H9 (cell line): ENCODE measurements at regions not wholly inside any gene's neighbourhood (a gene's known extent, or its start where the extent isn't known, plus 50 kb on each side); places are given as distances from the start of the nearest gene placed in this dataset.

Source experiments
- DNase-seq: peaks from one replicate; pipeline ENCODE4 v3.0.0-alpha.2; 2017
- H2AFZ ChIP-seq: one replicate; pipeline ENCODE4 v1.6.1; 2013; ENCODE audit warnings: mild to moderate bottlenecking, low read length, control low read depth, moderate library complexity
- H2AK5ac ChIP-seq: 2 replicates; pipeline ENCODE4 v1.6.1; 2013; ENCODE audit warnings: low read length, control low read depth, mixed read lengths; ENCODE audit not compliant: insufficient read length
- H2BK120ac ChIP-seq: one replicate; pipeline ENCODE4 v1.6.1; 2013; ENCODE audit warnings: low read depth, mild to moderate bottlenecking, low read length, control low read depth, inconsistent platforms; ENCODE audit not compliant: poor library complexity, severe bottlenecking
- H2BK12ac ChIP-seq: 2 replicates; pipeline ENCODE4 v1.6.1; 2013; ENCODE audit warnings: low read length, control low read depth, mixed read lengths, low read depth; ENCODE audit not compliant: insufficient read length
- H2BK15ac ChIP-seq: 2 replicates; pipeline ENCODE4 v1.6.1; 2013; ENCODE audit warnings: low read depth, low read length, control low read depth
- H2BK20ac ChIP-seq: one replicate; pipeline ENCODE4 v1.6.1; 2013; ENCODE audit warnings: low read depth, mild to moderate bottlenecking, low read length, control low read depth, inconsistent platforms; ENCODE audit not compliant: poor library complexity, severe bottlenecking
- H2BK5ac ChIP-seq: 2 replicates; pipeline ENCODE4 v1.6.1; 2013; ENCODE audit warnings: low read length, control low read depth, mixed read lengths; ENCODE audit not compliant: insufficient read length
- H3K14ac ChIP-seq: 2 replicates; pipeline ENCODE4 v1.6.1; 2013; ENCODE audit warnings: low read length, control low read depth; ENCODE audit not compliant: insufficient read depth
- H3K18ac ChIP-seq: 2 replicates; pipeline ENCODE4 v1.6.1; 2013; ENCODE audit warnings: low read depth, mild to moderate bottlenecking, mixed read lengths, low read length, control low read depth; ENCODE audit not compliant: insufficient read length
- H3K23ac ChIP-seq: 2 replicates; pipeline ENCODE4 v1.6.1; 2013; ENCODE audit warnings: low read length, control low read depth, mixed read lengths, low read depth; ENCODE audit not compliant: insufficient read length
- H3K23me2 ChIP-seq: 2 replicates; pipeline ENCODE4 v1.6.1; 2013; ENCODE audit warnings: low read depth, mild to moderate bottlenecking, mixed read lengths, low read length, control low read depth; ENCODE audit not compliant: insufficient read length, poor library complexity, severe bottlenecking
- H3K27ac ChIP-seq: 2 replicates; pipeline ENCODE4 v1.5.1; 2013; ENCODE audit warnings: low read length, control low read depth, mixed read lengths, low read depth; ENCODE audit not compliant: insufficient read length
- H3K27me3 ChIP-seq: 2 replicates; pipeline ENCODE4 v1.6.1; 2013; ENCODE audit warnings: low read length, control low read depth, inconsistent platforms; ENCODE audit not compliant: insufficient read depth
- H3K4ac ChIP-seq: 2 replicates; pipeline ENCODE4 v1.6.1; 2013; ENCODE audit warnings: low read depth, mild to moderate bottlenecking, control low read depth, inconsistent platforms, low read length, moderate library complexity
- H3K4me1 ChIP-seq: 2 replicates; pipeline ENCODE4 v1.6.1; 2013; ENCODE audit warnings: low read length, control low read depth, inconsistent platforms; ENCODE audit not compliant: insufficient read depth
- H3K4me2 ChIP-seq: 2 replicates; pipeline ENCODE4 v1.6.1; 2013; ENCODE audit warnings: low read length, control low read depth, mixed read lengths; ENCODE audit not compliant: insufficient read length, insufficient read depth
- H3K56ac ChIP-seq: 2 replicates; pipeline ENCODE4 v1.6.1; 2013; ENCODE audit warnings: low read depth, mild to moderate bottlenecking, mixed read lengths, low read length, control low read depth; ENCODE audit not compliant: insufficient read length
- H3K79me1 ChIP-seq: 2 replicates; pipeline ENCODE4 v1.6.1; 2013; ENCODE audit warnings: low read depth, mild to moderate bottlenecking, moderate library complexity, low read length, control low read depth, inconsistent platforms; ENCODE audit not compliant: insufficient read depth, poor library complexity, severe bottlenecking
- H3K79me2 ChIP-seq: 2 replicates; pipeline ENCODE4 v1.6.1; 2013; ENCODE audit warnings: low read length, control low read depth, inconsistent platforms; ENCODE audit not compliant: insufficient read depth
- H3K9ac ChIP-seq: 2 replicates; pipeline ENCODE4 v1.6.1; 2013; ENCODE audit warnings: low read length, control low read depth, mixed read lengths; ENCODE audit not compliant: insufficient read length; ENCODE audit errors: extremely low read depth
- H3K9me3 ChIP-seq: one replicate; pipeline ENCODE4 v1.6.1; 2013; ENCODE audit warnings: low read depth, low read length, inconsistent platforms; ENCODE audit not compliant: control insufficient read depth
- H3T11ph ChIP-seq: one replicate; pipeline ENCODE4 v1.6.1; 2013; ENCODE audit warnings: mild to moderate bottlenecking, low read length, control low read depth, inconsistent platforms
- H4K20me1 ChIP-seq: one replicate; pipeline ENCODE4 v1.6.1; 2013; ENCODE audit not compliant: control insufficient read depth, insufficient read length, insufficient read depth
- H4K5ac ChIP-seq: 2 replicates; pipeline ENCODE4 v1.6.1; 2013; ENCODE audit warnings: low read depth, mild to moderate bottlenecking, mixed read lengths, low read length, control low read depth; ENCODE audit not compliant: insufficient read length
- H4K8ac ChIP-seq: replicated peaks from 2 replicates; pipeline ENCODE4 v1.6.1; 2013; ENCODE audit warnings: low read length, control low read depth, mixed read lengths, low read depth; ENCODE audit not compliant: insufficient read length
- H4K91ac ChIP-seq: 2 replicates; pipeline ENCODE4 v1.6.1; 2013; ENCODE audit warnings: low read depth, mild to moderate bottlenecking, moderate library complexity, mixed read lengths, low read length, control low read depth; ENCODE audit not compliant: insufficient read length
- H3K27ac Mint-ChIP-seq, 3 experiments: 2 replicates in 2 of 3; 3 replicates in 1 of 3; pipeline ENCODE4 v1.8.0; 2020 to 2021; ENCODE audit warnings: mixed read lengths in 3 of 3, mild to moderate bottlenecking in 1 of 3, moderate library complexity in 1 of 3
- H3K27me3 Mint-ChIP-seq: 2 replicates; pipeline ENCODE4 v1.8.0; 2021; ENCODE audit warnings: low read depth, mild to moderate bottlenecking, moderate library complexity, mixed read lengths
- H3K36me3 Mint-ChIP-seq, 3 experiments: 2 replicates in 2 of 3; 3 replicates in 1 of 3; pipeline ENCODE4 v1.8.0; 2020 to 2021; ENCODE audit warnings: low read depth in 3 of 3, mixed read lengths in 3 of 3; ENCODE audit not compliant: insufficient read depth in 1 of 3
- H3K4me1 Mint-ChIP-seq, 2 experiments: 2 replicates each; pipeline ENCODE4 v1.8.0; 2020; ENCODE audit warnings: mixed read lengths in 2 of 2
- H3K4me3 Mint-ChIP-seq, 2 experiments: 2 replicates in 1 of 2; 3 replicates in 1 of 2; pipeline ENCODE4 v1.8.0; 2020 to 2021; ENCODE audit warnings: mild to moderate bottlenecking in 2 of 2, mixed read lengths in 2 of 2, moderate library complexity in 1 of 2
- H3K9me3 Mint-ChIP-seq, 2 experiments: 2 replicates in 1 of 2; 3 replicates in 1 of 2; pipeline ENCODE4 v1.8.0; 2020; ENCODE audit warnings: mild to moderate bottlenecking in 2 of 2, mixed read lengths in 2 of 2, moderate library complexity in 1 of 2
- WGBS: extraction: QIAGEN DNeasy Blood & Tissue Kit; methylation state at CpG from one replicate; pipeline ENCODE4 v1.1.7; 2013; ENCODE audit warnings: missing lambda C conversion rate, low lambda C conversion rate, mixed read lengths; ENCODE audit not compliant: insufficient read length; ENCODE audit errors: extremely low coverage; 5-methylcytosine and 5-hydroxymethylcytosine counted together
- TF ChIP-seq, protein P1 (sequence below): fragments of 200-600 bp; sonication (generic); conservative IDR thresholded peaks from 3 replicates; pipeline ENCODE4 v1.8.0; 2021; ENCODE audit warnings: antibody characterized with exemption, mild to moderate bottlenecking

DNA sequence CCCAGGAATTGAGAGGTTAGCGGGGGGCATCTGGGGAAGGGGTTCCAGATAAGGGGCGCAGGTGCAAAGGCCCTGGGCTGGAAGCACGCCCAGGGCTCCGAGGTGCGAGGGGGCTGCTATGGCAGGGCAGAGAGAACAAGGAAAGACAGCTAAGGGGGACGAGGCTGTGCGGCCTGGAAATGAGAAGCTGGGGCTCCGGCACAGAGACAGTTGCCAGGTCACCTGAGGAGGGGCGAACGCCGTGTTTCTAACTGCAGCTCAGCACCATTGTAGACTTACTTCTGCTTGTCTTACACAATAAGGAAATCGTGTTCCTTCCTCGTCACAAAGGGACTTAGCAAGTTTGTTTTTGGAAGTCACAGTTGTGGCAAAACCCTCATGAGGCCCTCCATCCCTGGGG is 68.9 kb upstream of the TBXT start:
- Histone ChIP-seq H2AFZ (no peak overlapping the region), H3K4ac (no peak overlapping the region), H3K9me3 (no peaks in the 10 kb centered on the region), H4K8ac (no peak overlapping the region), H3K79me2 (no peaks in the 10 kb centered on the region), H2AK5ac (no peak overlapping the region), H3K27ac (no peak overlapping the region), H4K5ac (no peak overlapping the region), H2BK15ac (no peak overlapping the region), H3K27me3 (no peaks in the 10 kb centered on the region), H2BK120ac (no peak overlapping the region), H2BK5ac (no peak overlapping the region), H3K4me1 (no peaks in the 10 kb centered on the region), H3K4me2 (no peak overlapping the region), H3T11ph (no peak overlapping the region), H3K14ac (no peak overlapping the region), H2BK20ac (no peak overlapping the region), H3K79me1 (no peaks in the 10 kb centered on the region), H3K56ac (no peak overlapping the region), H4K91ac (no peak overlapping the region), H3K9ac (no peak overlapping the region), H3K23ac (no peak overlapping the region), H3K18ac (no peak overlapping the region), H4K20me1 (no peaks in the 10 kb centered on the region), H2BK12ac (no peak overlapping the region), H3K23me2 (no peaks in the 10 kb centered on the region)
- peaks cover 26% of the 10 kb centered on the region for H3K27me3 Mint-ChIP-seq
- no peak for DNase-seq
- H3K9me3 Mint-ChIP-seq: no peaks in the 10 kb centered on the region
- H3K36me3 Mint-ChIP-seq: no peaks in the 10 kb centered on the region; a peak in 2 of 7 replicates
- no CpG with 5 or more reads among the region's 13 CpGs for WGBS
- TF ChIP-seq, protein P1, sequence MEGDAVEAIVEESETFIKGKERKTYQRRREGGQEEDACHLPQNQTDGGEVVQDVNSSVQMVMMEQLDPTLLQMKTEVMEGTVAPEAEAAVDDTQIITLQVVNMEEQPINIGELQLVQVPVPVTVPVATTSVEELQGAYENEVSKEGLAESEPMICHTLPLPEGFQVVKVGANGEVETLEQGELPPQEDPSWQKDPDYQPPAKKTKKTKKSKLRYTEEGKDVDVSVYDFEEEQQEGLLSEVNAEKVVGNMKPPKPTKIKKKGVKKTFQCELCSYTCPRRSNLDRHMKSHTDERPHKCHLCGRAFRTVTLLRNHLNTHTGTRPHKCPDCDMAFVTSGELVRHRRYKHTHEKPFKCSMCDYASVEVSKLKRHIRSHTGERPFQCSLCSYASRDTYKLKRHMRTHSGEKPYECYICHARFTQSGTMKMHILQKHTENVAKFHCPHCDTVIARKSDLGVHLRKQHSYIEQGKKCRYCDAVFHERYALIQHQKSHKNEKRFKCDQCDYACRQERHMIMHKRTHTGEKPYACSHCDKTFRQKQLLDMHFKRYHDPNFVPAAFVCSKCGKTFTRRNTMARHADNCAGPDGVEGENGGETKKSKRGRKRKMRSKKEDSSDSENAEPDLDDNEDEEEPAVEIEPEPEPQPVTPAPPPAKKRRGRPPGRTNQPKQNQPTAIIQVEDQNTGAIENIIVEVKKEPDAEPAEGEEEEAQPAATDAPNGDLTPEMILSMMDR: no peak
- no peak overlapping the region; a peak in 1 of 5 replicates for H3K4me3 Mint-ChIP-seq
- peaks cover 13 to 17% of the 10 kb centered on the region in 2 experiments for H3K4me1 Mint-ChIP-seq
- H3K27ac Mint-ChIP-seq: no peak overlapping the region
